ENCODE measurements at regions not wholly inside any gene's neighbourhood (a gene's known extent, or its start where the extent isn't known, plus 50 kb on each side); places are given as distances from the start of the nearest gene placed in this dataset.
"Not testable (repeated sequence)": the region's sequence is repeated elsewhere in the genome, so short reads cannot be mapped to it uniquely, and the experiment has no call there.

- no peak for DNase-seq
Measured at GRCh38 chr1:30010506-30011106, 712.8 kb downstream of the MATN1 start.

DNA sequence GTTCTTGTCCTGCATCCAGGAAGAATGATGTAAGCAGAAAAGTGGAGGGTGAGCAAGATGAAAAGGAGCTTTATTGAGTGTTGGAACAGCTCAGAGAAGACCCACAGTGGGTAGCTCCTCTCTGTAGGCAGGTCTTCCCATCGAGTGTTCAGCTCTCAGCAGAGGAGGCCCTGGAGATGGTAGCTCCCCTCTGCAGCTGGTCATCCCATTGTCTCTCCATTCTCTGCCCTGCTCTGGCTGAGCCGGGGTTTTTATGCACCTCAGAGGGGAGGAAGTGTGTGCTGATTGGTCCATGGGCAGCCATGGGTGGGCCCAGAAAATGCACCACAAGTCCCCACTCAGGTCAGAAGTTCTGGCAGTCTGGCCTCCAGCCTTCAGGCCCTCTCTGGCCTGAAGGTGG is 713.7 kb downstream of the MATN1 start:
- DNase-seq, result no peak

DNA sequence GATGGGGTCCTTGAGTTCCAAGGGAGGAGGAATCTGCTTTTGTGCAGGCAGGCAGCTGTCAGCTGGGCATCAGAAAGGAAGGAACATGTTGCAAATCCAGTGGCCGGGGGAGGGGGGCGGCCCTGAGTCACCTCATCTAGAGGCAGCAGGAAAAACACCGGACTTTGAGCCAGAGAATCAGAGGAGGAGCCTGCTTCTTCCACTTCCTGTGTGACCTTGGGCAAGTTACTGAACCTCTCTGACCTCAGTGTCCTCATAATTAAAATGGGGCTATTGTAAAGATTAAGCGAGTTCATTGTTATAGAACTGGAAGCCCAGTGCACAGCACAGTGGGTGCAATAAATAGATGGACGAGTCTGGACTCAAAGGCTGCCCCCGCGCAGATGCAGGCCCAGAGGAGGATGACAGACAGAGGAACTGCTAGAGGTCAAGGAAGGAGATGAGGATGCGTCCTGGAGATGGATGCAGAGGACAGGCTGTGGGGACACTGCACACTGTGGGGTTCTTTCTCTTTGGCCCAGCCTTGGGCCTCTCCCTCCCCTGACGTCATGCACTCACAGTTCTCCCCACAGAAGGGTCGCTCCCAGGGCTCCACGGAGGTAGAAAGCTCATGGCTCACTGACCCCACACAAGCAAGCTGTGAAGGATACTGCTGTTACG is 714.3 kb downstream of the MATN1 start:
- DNase-seq, result no peak

GRCh38 chr1:30008372-30008997 is 714.9 kb downstream of the MATN1 start:
- DNase-seq, result no peak

DNA sequence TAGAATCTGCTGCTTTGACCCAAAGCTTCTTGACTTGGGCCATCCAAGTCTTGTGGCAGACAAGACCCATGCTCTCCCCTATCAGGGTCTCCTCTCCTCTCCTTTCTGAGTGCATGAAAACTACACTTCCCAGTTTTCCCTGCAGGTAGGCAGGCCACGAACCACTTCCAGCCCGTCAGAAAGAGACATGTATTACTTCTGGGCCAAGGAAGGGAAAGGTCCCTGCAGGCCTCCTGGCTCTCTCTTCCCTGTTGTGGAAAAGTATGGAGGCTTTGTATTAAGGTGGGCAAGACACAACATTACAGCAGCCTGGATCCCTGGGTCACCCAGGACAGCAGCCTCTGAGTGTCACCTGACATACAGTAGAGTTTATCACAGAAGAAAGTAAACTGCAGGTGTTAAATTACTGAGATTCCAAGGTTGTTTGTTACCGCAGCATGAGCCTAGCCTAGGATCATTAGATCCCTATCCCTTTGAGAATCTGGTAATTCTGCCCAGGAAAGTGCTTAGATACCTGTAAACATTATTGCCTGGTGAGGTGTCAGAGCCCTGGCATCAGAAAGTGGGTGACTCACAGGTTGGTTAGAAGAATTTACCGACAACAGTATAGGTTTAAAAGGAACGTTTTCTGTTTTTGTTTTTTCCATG is 717.3 kb downstream of the MATN1 start:
- no peak for DNase-seq

DNA sequence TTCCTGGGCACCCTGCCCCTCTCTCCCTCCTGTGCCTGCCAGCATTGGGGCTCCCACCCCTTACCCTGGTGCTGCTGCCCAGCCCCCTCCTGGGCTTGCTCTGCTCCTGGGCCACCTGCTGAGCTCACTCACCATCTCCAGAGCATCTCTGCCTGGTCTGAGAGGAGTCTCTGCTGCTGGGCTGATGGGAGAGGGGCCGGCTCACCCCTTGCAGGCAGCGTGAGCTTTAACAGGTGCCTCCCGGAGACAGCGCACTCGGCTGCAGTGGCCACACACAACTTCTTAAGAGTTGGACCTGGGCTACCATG is 721.7 kb downstream of the MATN1 start:
- DNase-seq, result no peak

DNA sequence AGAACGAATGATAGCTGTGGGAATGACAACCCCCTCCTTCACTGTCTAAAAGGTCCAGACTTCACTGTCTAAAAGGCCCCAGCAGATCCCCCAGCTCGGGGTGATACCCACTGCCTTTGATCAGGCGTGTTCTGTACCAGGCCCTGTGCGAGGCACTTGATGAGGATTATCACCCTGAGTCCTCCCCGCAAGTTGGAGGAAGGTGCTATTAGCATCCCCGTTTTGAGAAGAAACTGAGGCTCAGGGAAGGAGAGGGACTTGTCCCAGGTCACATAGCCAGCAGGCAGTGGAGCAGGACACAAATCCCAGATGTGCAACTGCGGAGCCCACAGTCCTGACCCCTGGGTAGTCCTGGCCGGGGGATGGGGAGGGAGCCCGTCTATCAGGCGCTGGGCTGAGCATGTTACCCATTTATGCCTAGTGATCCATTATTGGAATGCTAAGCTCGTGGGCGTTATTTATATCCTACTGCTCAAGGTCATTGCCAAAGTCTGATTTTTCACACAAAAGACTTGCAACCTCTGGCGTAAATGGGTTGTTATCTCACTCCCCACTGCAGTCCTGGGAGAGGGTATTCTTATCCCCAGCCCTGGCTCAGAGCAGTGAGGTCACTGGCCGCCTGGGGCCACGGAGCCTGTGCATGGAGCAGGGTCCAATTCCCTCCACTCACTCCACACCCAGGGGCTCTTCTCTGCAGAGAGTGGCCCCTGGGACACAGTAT is 722.2 kb downstream of the MATN1 start:
- DNase-seq, result no peak

GRCh38 chr1:30000266-30000665 is 723.1 kb downstream of the MATN1 start:
- no peak for DNase-seq

DNA sequence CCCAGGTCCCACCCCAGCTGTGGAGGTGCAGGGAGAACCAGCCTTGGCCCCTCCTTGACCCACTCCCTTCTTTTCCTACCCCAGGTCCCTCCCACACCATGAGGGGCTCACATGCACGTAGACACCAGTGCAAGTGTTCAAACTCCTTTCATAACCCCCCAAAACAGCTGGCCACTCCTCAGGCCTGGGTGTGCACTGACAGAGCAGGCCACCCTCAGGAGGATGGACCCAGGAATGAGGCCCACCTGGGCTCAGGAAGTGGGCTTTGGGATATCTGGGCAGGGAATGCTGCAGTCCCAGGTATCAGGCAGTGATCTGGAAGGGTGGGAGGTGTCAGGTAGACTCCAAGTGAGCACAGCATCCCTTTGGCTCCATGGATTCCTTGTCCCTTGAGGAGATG is 723.8 kb downstream of the MATN1 start:
- DNase-seq, result no peak

DNA sequence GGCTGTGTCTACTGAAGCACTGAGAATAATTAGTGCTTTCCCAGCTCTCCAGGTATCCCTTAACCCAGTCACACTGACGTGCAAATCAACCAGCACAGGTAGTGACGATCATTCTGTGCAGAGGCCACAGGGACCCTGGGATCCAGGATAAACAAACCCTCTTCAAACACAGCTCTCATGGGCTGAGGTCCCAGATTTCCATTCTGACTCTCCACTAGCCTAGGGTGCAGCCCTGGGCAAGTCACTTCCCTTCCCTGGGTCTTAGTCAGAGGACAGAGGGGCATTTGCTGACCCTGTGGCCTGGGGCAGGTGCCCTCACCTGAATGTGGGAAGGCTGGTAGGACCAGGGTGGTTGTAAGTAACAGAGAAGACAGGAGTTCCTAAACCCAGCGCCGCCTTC is 724.7 kb downstream of the MATN1 start:
- no peak for DNase-seq

GRCh38 chr1:29997818-29998217 is 725.6 kb downstream of the MATN1 start:
- not testable (repeated sequence) for DNase-seq

- DNase-seq, result no peak
Measured at GRCh38 chr1:29993950-29994349, 729.4 kb downstream of the MATN1 start.

GRCh38 chr1:29991815-29992214 is 731.6 kb downstream of the MATN1 start:
- DNase-seq, result no peak

GRCh38 chr1:29991025-29991424 is 732.4 kb downstream of the MATN1 start:
- DNase-seq, result no peak

GRCh38 chr1:29990304-29990703 is 733.1 kb downstream of the MATN1 start:
- DNase-seq, result no peak

GRCh38 chr1:29986986-29987385 is 736.4 kb downstream of the MATN1 start:
- DNase-seq, result no peak

DNA sequence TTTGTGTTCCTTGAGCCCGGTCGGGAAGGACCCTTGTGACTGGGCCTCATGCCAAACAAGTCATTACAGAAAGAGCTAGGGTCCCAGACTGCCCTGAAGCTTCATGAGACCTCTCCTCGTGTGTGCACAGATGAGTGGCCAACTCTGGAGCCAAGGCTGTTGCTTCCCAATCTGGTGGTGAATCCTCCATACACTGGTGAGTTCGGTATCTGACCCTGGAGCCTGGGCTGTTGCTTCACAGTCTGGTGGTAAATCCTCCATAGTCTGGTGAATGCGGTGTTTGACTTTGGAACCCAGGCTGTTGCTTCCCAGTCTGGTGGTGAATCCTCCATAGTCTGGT is 737.8 kb downstream of the MATN1 start:
- no peak for DNase-seq

GRCh38 chr1:29984862-29985605 is 738.4 kb downstream of the MATN1 start:
- DNase-seq, result no peak

DNA sequence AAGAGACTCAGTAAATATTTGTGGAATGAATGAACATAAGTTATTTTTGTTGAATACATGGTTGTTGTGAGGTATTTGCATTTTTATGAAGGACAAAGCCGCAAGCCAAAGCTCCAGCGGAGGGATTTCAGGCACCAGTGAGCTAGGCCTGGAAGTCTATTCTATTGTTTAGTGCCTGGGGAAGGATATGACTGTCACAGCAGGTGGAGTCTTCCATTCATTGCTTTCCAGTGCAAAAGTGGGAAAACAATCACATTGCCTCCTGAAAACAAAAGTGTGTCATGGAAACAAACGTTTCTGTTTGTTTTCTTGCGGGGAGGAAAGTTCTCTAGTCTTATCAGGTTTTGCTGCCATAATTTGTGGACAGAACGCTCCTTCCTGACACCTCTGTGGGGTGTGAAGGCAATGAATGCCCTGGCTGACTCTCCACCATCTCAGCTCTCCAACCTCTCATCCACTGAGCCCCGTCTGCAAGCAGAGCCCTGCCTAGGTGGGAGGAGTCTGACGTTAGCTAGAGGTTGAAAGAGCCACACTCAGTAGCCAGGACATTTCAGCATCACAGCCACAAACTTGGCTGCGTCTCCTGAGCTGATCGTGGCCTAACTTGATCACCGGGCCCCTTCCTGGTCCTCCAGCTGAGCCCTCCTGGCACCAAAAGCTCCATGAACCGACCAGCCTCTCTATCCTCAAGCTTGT is 739.1 kb downstream of the MATN1 start:
- DNase-seq, result peak; percentile 32

GRCh38 chr1:29983321-29983720 is 740.1 kb downstream of the MATN1 start:
- no peak for DNase-seq

- DNase-seq, result no peak
Measured at GRCh38 chr1:29981586-29982239, 741.7 kb downstream of the MATN1 start.

GRCh38 chr1:29977550-29977949 is 741.2 kb downstream of the PTPRU start:
- no peak for DNase-seq

Data from NCI-H510A treated with DMSO at 0.1 percent for 48 hours (cell line).